HG02642 (cell line): ENCODE measurements at regions not wholly inside any gene's neighbourhood (a gene's known extent, or its start where the extent isn't known, plus 50 kb on each side); places are given as distances from the start of the nearest gene placed in this dataset.

Experiments used
- ATAC-seq: cut with Tn5 transposase; IDR thresholded peaks from one replicate; pipeline ENCODE4 v1.9.1; 2021; ENCODE audit warnings: mild to moderate bottlenecking; ENCODE audit not compliant: unreplicated experiment, poor library complexity

DNA sequence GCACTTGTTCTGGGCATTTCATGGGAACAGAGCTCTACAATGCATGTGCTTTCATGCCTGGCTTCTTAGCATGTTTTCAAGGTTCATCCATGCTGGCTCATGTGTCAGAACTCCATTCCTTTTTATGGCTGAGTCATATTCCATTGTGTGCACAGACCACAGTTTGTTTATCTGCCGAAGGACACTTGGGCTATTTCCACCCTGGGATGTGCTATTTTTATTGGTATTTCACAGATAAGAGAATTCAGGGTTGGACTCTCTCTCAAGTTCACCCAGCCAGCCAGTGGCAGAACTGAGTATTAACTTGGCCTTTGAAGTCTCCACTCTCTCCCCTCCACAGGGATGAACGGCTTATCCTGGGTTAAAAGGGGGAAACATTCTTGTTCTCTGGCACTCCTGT is 190.7 kb upstream of the GPR26 start:
- no peak for ATAC-seq

DNA sequence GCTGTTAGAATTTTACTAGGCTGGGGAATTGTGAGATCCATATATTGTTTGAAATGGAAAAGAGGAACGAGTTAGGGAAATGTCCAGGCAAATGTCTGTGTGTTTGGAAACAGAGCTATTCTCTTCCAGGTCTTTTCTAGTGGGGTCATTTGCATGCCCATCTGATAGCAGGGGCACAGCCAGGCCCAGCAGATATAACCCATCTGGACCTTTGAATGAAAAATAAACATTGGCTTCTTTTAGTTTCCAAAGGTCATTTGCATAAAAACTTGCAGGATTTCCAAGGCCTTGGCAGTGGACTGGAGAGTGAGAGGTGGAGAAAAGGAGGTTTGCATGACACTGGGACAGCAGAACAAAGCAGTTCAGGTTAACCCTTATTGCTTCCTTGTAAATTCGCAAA is 188.0 kb upstream of the GPR26 start:
- no peak for ATAC-seq

DNA sequence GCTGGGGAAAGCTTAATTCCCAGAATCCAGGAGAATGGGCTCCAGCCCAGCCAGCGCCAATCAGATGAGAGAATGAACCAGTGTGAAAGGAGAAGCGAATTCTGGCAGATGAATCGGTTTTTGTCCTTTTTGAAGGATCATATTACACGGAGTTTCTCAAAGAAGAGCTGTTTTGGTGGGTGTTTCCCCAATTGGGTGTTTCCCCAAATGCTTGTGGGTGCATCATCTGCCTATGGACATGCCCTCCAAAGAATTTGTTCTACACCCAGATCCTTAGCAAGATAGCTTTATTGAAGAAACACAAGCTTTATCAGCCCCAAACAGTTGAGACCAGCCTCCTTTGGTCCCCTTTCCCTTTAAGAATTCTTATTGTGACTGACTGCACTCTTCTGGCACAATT is 186.5 kb upstream of the GPR26 start:
- no peak for ATAC-seq

DNA sequence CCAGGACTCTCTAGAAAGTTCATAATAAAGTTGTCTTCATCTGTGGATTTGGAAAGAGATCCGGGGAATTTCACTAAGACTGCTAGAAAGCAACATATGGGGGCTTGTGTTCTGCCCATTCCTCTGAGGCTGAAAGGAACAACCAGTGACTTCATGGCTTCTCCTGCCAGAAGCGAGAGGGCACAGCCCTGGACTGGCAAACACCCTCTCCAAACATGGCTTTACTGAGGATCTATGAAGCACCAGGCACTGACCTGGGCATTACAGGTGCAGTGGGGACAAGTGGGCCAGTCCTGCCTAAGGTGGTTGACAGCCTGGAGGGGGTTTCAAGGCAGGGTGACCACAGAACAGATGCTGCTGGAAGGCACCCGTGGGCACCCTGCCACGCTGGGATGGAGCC is 185.8 kb upstream of the GPR26 start:
- ATAC-seq, result no peak

DNA sequence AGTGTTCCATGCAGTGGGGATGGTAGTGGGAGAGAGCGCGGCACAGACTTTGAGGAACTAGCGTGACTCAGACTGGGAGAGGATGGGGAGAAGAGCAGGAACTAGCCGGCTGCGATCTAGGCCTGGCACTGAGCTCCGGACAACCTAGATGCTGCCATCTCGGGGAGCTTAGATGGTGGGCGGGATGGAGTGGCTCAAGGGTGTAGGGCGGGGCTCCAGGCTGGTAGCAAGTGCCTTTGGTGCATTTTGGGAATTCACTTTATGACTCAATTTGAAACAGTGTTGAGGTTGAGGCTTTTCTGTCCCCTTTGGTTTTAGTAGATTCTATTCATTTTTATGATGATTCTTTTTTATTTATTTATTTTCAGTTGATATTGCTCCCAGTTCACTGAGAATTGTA is 185.3 kb upstream of the GPR26 start:
- ATAC-seq, result no peak

DNA sequence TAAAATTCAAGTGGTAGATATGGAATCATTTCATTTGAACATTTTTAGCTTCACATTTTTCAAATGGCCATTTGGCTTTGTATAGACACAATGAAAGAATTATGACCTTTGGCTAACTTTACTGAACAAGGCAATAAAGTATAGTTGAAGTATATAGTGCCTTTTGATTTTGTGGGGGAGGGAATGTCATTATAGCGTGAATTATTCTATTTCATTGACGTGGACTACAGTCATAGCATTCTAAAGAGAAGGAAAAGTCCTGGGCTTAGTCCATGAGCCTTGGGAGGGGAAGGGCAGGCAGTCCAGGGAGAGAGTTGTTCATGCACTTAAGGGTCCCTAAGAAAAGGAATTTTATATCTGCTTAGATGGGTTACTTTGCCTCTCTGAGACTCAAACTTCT is 181.4 kb upstream of the GPR26 start:
- ATAC-seq, result no peak

DNA sequence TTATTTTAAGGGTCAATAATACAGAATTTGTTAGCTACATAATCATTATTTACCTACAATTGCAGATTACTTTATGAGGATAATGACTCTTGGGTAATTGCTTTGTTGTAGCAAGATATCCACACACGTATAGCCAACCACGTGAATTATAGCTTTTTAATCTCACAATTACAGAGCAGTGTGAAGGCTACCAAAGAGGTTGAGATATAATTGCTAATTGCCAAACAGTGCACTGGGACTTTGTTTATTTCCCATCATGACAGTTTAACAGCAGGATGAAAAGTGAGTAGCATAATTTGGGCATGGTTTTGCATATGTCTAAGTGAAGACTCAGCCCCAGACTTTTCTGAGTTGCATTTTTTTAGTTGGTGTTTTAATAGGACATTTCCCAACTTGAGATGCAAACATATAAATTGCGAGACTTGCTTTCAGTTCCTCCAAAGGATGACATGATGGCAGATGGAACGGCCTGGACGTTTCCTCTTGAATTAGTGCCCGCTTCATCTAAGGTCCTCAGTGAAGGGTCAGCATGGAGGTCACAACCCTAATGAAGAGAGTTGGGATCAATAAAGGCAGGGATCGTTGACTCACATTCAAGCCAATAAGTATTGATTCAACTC is 180.7 kb upstream of the GPR26 start:
- no peak for ATAC-seq

DNA sequence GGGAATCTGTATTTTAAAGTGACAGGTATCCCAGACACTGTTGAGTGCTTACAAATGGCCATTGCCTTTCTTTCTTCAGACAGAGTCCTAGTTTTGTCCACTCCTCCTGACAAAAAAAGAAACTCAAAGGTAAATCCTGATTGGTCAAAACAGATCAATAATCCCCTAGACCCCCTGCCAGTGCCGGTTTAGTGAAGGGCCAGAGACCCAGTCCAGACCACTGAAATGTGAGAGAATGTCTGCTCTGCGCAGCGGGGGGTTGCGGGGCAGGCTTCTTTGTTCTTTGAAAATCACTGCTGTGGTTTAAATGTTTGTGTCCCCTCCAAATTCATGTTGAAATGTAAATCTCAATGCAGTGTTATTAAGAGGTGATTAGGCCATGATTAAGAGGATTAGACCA is 177.7 kb upstream of the GPR26 start:
- no peak for ATAC-seq

DNA sequence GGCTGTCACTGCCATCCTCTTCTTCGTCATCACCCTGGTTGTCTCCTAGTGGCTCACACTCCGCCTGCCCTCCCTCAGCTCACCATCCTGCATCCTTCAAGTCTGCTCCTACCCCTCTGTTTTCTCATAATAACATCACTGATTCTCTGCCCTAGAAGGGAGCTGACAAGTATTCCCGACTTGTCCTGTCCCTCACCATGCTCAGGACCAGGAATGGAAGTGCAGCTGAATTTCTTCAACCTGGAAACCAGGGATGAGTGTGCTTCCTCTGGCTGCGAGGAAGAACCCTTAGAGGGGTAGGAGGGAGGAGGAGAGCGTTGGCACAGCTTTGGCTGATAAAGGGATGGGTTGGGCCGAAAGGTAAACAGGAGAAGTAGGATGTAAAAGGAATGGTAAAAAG is 174.8 kb upstream of the GPR26 start:
- ATAC-seq, result no peak

DNA sequence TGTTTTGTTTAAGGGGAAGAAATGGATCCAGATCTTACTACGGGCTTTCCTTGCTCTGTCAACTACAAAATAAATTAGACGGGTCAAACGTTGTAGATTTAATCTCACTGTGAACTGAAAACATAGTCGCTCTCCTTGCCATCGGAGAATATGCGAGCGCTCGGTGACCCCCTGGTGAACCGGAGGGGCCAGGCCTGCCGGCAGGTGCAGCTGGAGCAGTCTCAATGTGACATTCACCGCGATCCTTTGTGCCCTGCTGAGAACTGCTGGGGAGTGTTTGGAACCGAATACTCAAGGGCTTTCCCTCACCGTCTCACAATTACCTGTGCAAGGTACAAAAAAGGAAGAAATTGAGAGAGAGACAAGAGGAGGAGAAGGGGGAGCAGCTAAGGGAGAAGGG is 174.1 kb upstream of the GPR26 start:
- no peak for ATAC-seq

DNA sequence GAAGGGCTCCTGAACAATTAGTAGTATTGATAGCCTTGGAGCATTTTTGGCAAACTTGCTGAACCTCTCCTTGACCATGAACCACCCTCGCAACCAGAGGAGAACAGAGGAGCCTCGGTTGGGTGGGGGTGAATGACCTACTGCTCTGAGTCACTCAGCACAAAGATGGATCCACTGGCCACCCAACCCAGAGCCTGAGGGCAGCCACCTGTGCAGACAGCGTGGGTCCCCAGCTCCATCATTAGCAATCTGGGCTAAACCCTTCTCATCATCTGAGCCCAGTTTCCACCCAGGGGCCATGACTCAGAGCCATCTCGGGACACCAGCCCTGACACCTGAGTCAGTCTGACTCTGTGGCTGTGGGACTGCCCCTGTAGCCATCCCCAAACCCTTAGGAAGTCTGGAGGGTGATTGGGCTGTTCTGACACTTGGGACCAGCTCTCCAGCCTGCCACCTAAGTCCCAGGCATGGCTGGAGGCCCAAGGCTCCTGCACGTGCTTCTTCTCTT is 171.8 kb upstream of the GPR26 start:
- ATAC-seq, result no peak

DNA sequence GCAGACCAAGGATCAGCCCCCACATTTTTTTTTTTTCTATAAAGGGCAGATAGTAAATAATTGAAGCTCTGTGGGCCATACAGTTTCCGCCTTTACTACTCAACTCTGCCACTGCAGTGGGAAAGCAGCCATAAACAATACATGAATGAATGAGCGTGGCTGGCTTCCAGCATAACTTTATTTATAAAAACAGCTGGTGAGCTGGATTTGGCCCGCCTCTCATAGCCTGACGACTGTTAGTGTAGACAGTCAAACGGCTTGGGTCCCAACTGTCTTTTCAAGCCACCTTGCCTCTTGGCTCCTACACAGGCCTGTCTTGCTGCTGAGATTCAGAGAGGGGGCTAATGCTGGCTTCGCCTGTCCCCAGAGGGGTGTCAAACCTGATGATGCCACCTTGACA is 169.8 kb upstream of the GPR26 start:
- ATAC-seq, result no peak

DNA sequence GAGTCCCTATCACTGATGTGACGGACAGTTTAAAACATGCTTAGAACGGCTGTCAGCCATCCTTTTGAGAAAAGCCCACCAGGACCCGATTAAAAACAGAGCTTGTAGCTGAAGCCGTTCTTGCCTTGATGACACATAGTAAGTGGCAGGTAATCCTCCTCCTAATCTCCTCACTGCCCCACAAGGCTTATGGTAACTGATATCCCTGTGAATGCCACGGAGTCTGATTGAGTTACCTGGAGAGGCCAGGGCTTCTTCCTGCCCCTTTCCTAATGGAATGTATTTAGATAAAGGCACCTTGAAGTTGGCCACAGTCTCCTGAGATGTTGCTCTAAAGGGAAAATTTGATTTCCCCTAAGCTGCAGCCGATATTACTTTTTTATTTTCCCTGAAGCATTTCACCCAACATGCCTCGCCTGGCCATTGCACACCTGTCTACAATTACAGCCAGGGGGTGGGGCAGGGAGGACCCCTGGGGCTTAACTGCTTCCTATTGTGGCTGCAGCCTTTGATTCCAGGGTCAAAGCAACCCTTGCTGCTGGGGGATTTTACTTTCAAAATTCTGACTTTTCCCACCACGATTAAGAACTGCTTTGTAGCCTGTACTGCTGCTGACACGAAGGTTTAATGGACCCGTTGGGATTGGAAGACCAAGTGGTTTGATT is 169.0 kb upstream of the GPR26 start:
- no peak for ATAC-seq

DNA sequence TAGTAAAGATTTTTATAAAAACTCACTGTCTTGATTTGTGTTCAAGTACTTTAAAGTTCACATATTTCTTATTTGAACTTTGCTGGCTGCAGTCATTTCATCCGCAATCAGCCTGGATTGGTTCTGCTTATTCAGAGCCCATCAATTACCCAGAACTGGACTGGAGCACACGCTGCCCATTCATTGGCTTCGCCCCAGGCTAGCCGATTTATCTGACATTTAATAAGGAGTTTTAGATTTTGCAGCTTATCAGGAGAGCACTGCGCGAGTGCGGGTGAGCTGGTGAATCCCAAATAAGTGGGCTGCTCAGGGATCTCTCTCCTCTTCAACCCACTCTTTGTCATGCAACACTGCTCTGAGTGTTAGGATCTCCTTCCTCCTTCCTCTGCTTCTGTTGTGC is 166.0 kb upstream of the GPR26 start:
- no peak for ATAC-seq

DNA sequence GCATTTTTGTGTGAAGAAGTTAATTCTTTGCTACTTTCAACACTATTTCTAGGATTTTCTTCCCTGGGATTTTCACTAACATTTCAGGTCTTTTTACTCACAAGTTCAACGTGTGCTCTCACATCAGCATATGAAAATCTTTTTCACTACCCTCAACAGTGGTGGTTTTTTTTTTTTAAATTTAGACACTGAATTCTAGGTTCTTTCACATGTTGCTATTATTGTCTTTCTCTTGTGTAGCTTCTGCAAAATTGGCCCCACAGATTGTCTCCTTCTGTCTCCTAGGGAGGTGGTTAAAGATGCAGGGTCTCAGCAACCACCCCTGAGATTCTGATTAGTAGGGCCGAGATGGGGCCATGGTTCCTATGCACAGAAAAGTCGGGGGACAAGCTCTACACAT is 165.0 kb upstream of the GPR26 start:
- no peak for ATAC-seq

DNA sequence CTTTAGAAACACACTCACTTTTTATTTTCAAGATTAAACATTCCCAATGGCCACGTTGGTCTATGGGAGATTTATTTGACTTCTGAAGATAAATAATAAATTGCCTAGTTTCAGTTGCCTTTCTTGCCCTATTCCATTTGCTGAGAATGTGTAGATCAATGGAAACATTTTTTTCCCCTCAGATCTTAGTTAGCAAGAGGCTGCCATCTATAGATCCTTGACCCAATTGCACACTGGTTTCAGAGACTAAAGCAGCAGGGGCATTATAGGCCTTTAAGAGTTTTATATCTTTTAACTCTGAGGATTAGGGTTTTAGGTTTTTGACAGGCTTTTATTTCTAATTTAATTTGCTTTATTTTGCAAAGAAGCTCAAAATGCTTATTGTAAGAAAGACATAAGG is 163.2 kb upstream of the GPR26 start:
- no peak for ATAC-seq

DNA sequence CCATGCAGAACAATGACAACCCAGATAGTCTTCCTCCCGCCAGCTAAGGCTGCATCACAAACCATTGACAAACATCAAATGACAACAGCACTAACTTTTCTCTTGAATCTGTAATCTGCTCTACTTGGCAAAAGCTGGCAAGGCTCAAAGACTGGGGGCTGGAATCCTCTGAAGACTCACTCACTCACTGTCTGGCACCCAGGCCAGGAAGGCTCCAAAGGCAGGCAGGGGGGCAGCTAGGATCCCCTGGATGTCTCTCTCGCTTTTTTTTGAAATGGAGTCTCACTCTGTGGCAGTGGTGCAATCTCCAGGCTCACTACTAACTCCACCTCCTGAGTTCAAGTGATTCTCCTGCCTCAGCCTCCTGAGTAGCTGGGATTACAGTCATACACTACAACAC is 159.7 kb upstream of the GPR26 start:
- no peak for ATAC-seq

DNA sequence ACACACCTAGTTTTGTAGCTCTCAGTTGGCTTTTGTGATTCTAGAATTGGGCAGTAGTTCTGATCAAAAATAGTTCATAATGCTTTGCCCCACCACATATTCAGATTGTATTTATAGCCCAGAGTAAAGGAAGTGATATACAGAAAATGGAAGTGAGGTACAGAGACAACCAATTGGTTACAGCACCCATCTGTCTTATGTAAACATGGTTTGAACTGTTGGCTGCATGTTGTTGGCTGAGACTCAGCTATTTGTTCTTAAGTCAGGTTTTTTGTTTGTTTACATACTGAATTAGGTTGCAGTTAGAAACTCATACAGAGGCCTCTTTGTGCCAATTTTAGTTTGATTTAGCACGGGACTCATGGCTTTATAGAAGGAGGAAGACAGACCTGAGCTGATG is 158.9 kb upstream of the GPR26 start:
- ATAC-seq, result no peak

DNA sequence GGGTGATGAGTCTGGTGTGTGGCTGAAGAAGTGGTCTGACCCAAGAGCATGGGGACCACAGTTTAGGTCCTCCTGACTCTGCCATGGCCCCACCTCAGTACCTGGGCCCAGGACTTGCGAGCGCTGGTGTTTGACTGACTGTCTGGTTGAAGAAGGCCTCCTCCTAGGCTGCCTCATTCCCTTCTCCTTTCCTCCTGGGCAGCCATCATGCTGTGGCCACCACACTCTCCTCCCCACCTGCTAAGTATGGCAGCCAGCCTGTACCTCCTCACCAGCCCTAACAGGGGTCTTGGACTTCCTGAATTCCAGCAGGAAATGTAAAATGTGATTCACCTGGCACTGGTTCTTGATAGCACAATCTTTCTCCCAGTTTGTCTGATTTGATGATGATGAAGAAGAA is 156.8 kb upstream of the GPR26 start:
- no peak for ATAC-seq

DNA sequence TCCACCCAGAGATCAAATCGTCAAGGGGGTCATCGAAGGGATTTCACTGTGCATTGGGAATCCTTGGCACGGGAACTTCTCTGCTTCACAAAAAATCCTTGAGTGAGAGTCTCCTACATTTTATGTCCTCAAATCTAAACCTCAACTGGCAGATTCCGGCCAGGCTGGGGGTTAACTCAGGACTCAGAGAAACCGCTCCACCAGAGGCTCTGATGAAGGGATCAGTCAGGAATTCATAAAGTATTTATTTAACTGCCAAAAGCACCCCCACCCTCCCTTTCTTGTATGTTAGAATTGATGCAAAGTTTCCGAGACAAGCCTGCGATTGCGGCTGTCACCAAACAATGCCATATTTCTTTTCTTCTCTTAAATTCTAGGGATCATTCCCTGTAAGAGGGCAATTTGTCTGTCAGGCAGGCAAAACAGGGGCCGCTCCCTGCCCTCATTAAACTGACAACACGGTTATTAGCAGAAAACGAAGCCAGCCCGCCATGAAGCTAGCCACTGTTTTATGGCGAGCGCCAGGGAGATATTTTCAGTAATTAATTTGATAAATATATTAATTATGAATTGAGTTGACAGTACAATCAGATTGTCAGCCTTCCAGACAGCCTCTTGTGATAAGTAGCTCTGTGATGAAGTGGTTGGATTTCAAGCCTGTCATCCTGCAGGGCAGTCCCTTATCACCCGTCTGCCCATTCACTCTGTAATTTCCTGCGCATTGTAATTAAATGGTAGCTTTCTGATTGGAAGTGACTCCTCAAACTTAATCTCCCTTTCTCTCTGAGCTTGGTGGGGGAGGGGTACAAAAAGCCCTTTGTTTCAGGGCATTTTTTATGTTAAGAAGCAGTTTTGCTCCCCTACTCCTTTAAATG is 153.0 kb upstream of the GPR26 start:
- no peak for ATAC-seq

DNA sequence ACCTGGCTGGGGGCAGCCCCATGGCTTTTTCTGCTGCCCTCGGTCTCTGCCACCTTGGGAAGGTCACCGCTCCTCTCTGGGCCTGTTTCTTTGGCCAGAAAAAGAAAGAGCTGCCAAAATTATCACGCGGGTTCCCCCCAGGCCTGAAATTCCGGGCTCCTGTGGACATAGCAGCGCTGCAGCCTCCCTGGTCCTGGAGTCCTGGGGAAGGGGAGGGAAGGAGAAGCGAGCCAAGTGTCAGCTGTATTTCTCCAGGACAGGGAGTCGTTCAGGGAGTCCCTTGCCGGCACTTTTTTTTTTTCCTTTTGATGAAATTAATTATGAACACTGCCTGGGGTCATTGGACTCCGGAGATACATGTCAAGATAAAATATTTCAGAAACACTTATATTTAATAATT is 152.3 kb upstream of the GPR26 start:
- no peak for ATAC-seq
